Dermis blood vessel endothelial cell (primary cell): ENCODE measurements at regions not wholly inside any gene's neighbourhood (a gene's known extent, or its start where the extent isn't known, plus 50 kb on each side); places are given as distances from the start of the nearest gene placed in this dataset.

Source experiments
- DNase-seq: peaks from one replicate; pipeline ENCODE4 v3.0.0; 2010

- no peak for DNase-seq
These were observed 185.8 kb downstream of the FBXO15 start for GRCh38 chr18:73961804-73962203.

GRCh38 chr18:73959352-73959751 is 188.3 kb downstream of the FBXO15 start:
- no peak for DNase-seq

- DNase-seq = no peak
These were observed 193.4 kb downstream of the FBXO15 start for GRCh38 chr18:73954268-73954667.

- no peak for DNase-seq
These were observed 195.2 kb downstream of the FBXO15 start for GRCh38 chr18:73952296-73952946.

GRCh38 chr18:73950116-73950700 is 197.4 kb downstream of the FBXO15 start:
- no peak for DNase-seq

GRCh38 chr18:73948497-73948896 is 199.1 kb downstream of the FBXO15 start:
- no peak for DNase-seq

- DNase-seq = no peak
These were observed 199.6 kb downstream of the FBXO15 start for GRCh38 chr18:73948084-73948483.

GRCh38 chr18:73947180-73947921 is 200.3 kb downstream of the FBXO15 start:
- DNase-seq = no peak

GRCh38 chr18:73945130-73945792 is 202.4 kb downstream of the FBXO15 start:
- no peak for DNase-seq

GRCh38 chr18:73944715-73945114 is 202.9 kb downstream of the FBXO15 start:
- no peak for DNase-seq

GRCh38 chr18:73943763-73944162 is 203.9 kb downstream of the FBXO15 start:
- DNase-seq = no peak

- DNase-seq = no peak
These were observed 204.7 kb downstream of the FBXO15 start for GRCh38 chr18:73942956-73943355.

GRCh38 chr18:73942081-73942625 is 205.5 kb downstream of the FBXO15 start:
- no peak for DNase-seq

- no peak for DNase-seq
These were observed 206.9 kb downstream of the FBXO15 start for GRCh38 chr18:73940721-73941120.

GRCh38 chr18:73939391-73939790 is 208.2 kb downstream of the FBXO15 start:
- no peak for DNase-seq

GRCh38 chr18:73933685-73934084 is 213.9 kb downstream of the FBXO15 start:
- no peak for DNase-seq

- DNase-seq = no peak
These were observed 214.7 kb downstream of the FBXO15 start for GRCh38 chr18:73932976-73933375.

GRCh38 chr18:73927496-73927895 is 220.1 kb downstream of the FBXO15 start:
- no peak for DNase-seq

GRCh38 chr18:73924836-73925235 is 222.8 kb downstream of the FBXO15 start:
- DNase-seq = no peak

GRCh38 chr18:73924307-73924706 is 223.3 kb downstream of the FBXO15 start:
- DNase-seq = no peak

GRCh38 chr18:73923866-73924265 is 223.8 kb downstream of the FBXO15 start:
- DNase-seq = no peak

- no peak for DNase-seq
These were observed 227.6 kb downstream of the FBXO15 start for GRCh38 chr18:73920033-73920432.

- DNase-seq = no peak
These were observed 228.8 kb downstream of the FBXO15 start for GRCh38 chr18:73918816-73919215.
